ENCODE measurements at regions not wholly inside any gene's neighbourhood (a gene's known extent, or its start where the extent isn't known, plus 50 kb on each side); places are given as distances from the start of the nearest gene placed in this dataset.

DNA sequence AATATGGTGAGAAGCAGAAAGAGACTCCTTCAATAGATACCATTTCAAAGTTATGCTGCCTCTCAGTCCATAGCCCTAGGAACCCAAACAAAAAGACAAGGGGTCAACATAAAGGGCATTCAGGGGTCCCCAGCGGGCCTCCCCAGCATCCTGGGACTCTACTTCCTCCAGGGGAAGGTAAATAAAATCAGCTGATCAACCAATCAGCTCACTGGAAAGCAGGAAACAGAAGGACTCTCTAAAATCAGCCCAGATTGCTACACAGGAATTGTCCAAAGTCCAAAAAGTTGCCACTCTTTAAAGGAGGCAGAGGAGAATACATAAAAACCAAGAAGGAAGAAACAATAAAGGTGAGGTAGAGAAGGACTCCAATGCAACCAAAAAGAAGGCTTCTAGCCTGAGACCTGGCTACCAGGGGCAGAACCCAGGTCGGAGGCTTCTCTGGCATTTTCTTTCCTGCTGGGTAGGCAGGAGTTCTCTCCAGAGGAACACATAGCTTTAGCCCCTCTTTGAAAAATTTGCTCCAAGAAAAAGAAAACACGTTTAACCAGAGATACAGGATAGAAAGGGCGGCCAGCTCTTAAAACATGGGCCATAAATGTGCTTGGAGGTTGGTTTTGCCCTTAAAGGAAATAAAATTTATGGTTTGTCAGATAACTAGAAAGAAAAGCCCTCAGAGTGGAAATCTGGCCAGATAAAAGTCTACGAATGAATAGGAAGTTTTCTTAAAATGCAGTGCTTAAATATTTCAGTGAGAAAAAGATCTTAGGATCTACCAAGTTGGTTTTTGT lies 404.6 kb downstream of the SOX9 start:
- H3K36me3 ChIP-seq (ENCODE audit: control insufficient read depth, insufficient read depth, low read length), result no peaks in the 10 kb centered on the region
- no peak overlapping the region for H3K4me3 ChIP-seq (replicated peaks; ENCODE audit: low read depth, low read length)
- TF ChIP-seq, protein P1, sequence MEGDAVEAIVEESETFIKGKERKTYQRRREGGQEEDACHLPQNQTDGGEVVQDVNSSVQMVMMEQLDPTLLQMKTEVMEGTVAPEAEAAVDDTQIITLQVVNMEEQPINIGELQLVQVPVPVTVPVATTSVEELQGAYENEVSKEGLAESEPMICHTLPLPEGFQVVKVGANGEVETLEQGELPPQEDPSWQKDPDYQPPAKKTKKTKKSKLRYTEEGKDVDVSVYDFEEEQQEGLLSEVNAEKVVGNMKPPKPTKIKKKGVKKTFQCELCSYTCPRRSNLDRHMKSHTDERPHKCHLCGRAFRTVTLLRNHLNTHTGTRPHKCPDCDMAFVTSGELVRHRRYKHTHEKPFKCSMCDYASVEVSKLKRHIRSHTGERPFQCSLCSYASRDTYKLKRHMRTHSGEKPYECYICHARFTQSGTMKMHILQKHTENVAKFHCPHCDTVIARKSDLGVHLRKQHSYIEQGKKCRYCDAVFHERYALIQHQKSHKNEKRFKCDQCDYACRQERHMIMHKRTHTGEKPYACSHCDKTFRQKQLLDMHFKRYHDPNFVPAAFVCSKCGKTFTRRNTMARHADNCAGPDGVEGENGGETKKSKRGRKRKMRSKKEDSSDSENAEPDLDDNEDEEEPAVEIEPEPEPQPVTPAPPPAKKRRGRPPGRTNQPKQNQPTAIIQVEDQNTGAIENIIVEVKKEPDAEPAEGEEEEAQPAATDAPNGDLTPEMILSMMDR (IDR thresholded peaks at IDR 0.05; ENCODE audit: insufficient read depth, low read length, poor library complexity, severe bottlenecking), result no peak
- no peak for DNase-seq (ENCODE audit: extremely low read depth, insufficient read length)
- H3K27me3 ChIP-seq (replicated peaks; ENCODE audit: control insufficient read depth, insufficient read depth, low read length), result no peaks in the 10 kb centered on the region

DNA sequence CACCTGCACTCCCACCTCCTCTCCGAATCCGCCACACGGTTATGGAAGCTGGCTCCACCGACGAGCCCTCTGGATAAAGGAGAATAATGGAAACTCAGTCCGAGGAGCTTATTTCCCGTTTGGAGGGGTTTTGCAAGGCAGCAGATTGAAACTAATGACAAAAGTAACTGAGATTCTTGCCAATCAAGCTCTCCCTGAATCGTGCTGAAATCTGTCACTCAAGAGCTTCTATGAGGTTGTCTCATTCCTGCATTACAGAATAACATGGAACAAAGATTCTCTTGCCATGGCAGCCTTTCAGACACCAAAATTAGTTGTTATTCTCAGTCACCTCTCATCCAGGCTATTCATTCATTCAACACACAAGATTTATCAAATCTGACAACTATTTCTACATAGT lies 405.9 kb downstream of the SOX9 start:
- Histone ChIP-seq H3K27me3 (replicated peaks; ENCODE audit: control insufficient read depth, insufficient read depth, low read length) (no peaks in the 10 kb centered on the region), H3K36me3 (ENCODE audit: control insufficient read depth, insufficient read depth, low read length) (no peaks in the 10 kb centered on the region), H3K4me3 (replicated peaks; ENCODE audit: low read depth, low read length) (no peak overlapping the region)
- TF ChIP-seq, protein P1 (IDR thresholded peaks at IDR 0.05; ENCODE audit: insufficient read depth, low read length, poor library complexity, severe bottlenecking), result no peak
- DNase-seq (ENCODE audit: extremely low read depth, insufficient read length), result no peak

DNA sequence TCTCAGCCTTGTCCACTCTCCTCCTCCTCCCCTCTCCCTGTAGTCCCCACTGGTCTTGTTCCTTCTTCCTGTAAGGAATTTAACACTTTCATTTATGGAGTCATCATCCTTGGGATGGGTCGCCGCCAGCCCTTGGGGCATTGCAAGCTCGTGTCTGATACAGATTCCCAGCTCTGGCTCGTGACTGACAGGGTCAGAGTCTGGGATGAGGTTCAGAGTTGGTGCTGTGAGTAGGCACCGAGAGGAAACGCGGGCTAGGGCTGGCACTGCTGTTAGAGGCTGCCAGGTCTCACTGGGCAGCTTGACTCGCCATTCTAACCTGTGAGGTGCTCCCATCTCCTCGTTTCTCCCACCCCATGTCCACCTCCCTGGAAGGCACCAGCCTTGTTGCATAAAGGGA lies 407.0 kb downstream of the SOX9 start:
- DNase-seq (ENCODE audit: extremely low read depth, insufficient read length), result no peak
- H3K36me3 ChIP-seq (ENCODE audit: control insufficient read depth, insufficient read depth, low read length), result no peaks in the 10 kb centered on the region
- H3K27me3 ChIP-seq (replicated peaks; ENCODE audit: control insufficient read depth, insufficient read depth, low read length), result no peaks in the 10 kb centered on the region
- no peak overlapping the region for H3K4me3 ChIP-seq (replicated peaks; ENCODE audit: low read depth, low read length)
- TF ChIP-seq, protein P1 (IDR thresholded peaks at IDR 0.05; ENCODE audit: insufficient read depth, low read length, poor library complexity, severe bottlenecking), result no peak

DNA sequence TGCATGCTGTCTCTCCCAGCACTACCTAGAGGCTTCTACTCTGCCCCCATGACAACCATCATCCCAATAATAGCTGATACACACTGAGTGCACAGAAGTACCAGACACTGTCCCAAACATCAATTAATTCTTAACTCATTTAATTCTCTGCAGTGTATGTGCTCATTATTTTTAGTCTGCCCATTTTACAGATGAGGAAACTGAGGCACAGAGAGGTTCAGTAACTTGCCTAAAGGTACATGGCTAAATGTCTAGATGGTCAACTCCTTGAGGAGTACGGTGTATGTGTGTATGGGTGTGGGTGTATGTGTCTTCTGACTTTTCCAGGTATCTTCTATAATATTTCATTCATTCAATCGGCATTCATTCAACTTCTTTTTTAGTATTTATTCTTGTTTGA lies 407.9 kb downstream of the SOX9 start:
- Histone ChIP-seq H3K27me3 (replicated peaks; ENCODE audit: control insufficient read depth, insufficient read depth, low read length) (no peaks in the 10 kb centered on the region), H3K4me3 (replicated peaks; ENCODE audit: low read depth, low read length) (no peak overlapping the region), H3K36me3 (ENCODE audit: control insufficient read depth, insufficient read depth, low read length) (no peaks in the 10 kb centered on the region)
- no peak for DNase-seq (ENCODE audit: extremely low read depth, insufficient read length)
- TF ChIP-seq, protein P1 (IDR thresholded peaks at IDR 0.05; ENCODE audit: insufficient read depth, low read length, poor library complexity, severe bottlenecking), result no peak

DNA sequence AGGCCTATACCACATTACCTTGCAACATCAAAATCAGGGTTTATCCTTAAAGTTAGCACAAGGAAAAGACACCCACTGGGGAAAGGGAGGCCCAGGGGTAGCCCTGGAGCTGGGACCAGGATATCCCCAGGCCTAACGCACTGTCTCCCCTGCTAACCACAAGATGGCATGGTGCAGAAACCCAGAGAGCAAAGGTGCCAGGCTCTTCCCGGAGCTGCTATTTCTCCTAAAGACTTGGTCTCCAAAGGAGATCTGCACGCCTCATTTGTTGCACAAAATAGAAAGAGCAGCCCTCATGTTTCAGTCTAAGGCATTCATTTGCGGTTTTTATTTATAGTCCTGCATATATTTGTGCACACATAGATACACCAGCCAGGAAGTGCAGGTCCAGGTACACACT lies 408.6 kb downstream of the SOX9 start:
- no peak overlapping the region for H3K4me3 ChIP-seq (replicated peaks; ENCODE audit: low read depth, low read length)
- TF ChIP-seq, protein P1 (IDR thresholded peaks at IDR 0.05; ENCODE audit: insufficient read depth, low read length, poor library complexity, severe bottlenecking), result no peak
- DNase-seq (ENCODE audit: extremely low read depth, insufficient read length), result no peak

More for the DNA sequence above, 408.6 kb downstream of the SOX9 start:
- H3K27me3 ChIP-seq (replicated peaks; ENCODE audit: control insufficient read depth, insufficient read depth, low read length), result no peaks in the 10 kb centered on the region
- no peaks in the 10 kb centered on the region for H3K36me3 ChIP-seq (ENCODE audit: control insufficient read depth, insufficient read depth, low read length)

Data from GM06990 (cell line).